ENCODE measurements at regions not wholly inside any gene's neighbourhood (a gene's known extent, or its start where the extent isn't known, plus 50 kb on each side); places are given as distances from the start of the nearest gene placed in this dataset.

GRCh38 chr6:111982681-111983080, 71.2 kb upstream of the CCN6 start:
- Mint-ChIP-seq H3K9me3 (no peaks in the 10 kb centered on the region; a peak in 1 of 5 replicates), H3K36me3 (ENCODE audit: insufficient read depth in 1 of 3, low read depth in 3 of 3) (peaks cover 0 to 4% (median 2%) of the 10 kb centered on the region in 3 experiments; a peak in 2 of 7 replicates), H3K4me1 (peaks cover 25% of the 10 kb centered on the region in 2 experiments), H3K4me3 (no peak overlapping the region), H3K27me3 (ENCODE audit: low read depth) (peaks cover 14% of the 10 kb centered on the region), H3K27ac (peak overlapping the region in 1 of 3 experiments; percentile 41; a peak in 1 of 7 replicates)
- H3K14ac ChIP-seq (ENCODE audit: insufficient read depth, low read length) = no peak overlapping the region
- peaks cover 9% of the 10 kb centered on the region; the same call in 1 of the 2 replicates for H3K4me1 ChIP-seq (ENCODE audit: insufficient read depth, low read length)
- no peak overlapping the region for H3T11ph ChIP-seq (ENCODE audit: low read length)
- H3K18ac ChIP-seq (ENCODE audit: insufficient read length, low read depth, low read length) = no peak overlapping the region
- WGBS (ENCODE audit: extremely low coverage, insufficient read length, low lambda C conversion rate) = no CpG with 5 or more reads among the region's 1 CpG
- H4K20me1 ChIP-seq (ENCODE audit: control insufficient read depth, insufficient read depth, insufficient read length) = no peaks in the 10 kb centered on the region
- TF ChIP-seq CTCF (conservative IDR thresholded peaks at IDR 0.05) = no peak
- H3K4ac ChIP-seq (ENCODE audit: low read depth, low read length) = no peak overlapping the region
- no peak overlapping the region for H3K23ac ChIP-seq (ENCODE audit: insufficient read length, low read depth, low read length)
- no peaks in the 10 kb centered on the region for H3K23me2 ChIP-seq (ENCODE audit: insufficient read length, low read depth, low read length, poor library complexity, severe bottlenecking)
- no peak overlapping the region for H4K5ac ChIP-seq (ENCODE audit: insufficient read length, low read depth, low read length)
- H3K79me1 ChIP-seq (ENCODE audit: insufficient read depth, low read depth, low read length, poor library complexity, severe bottlenecking) = no peaks in the 10 kb centered on the region
- H3K56ac ChIP-seq (ENCODE audit: insufficient read length, low read depth, low read length) = no peak overlapping the region
- no peaks in the 10 kb centered on the region for H3K9me3 ChIP-seq (ENCODE audit: control insufficient read depth, low read depth, low read length)
- no peak overlapping the region for H3K4me2 ChIP-seq (ENCODE audit: insufficient read depth, insufficient read length, low read length)
- no peaks in the 10 kb centered on the region for H3K79me2 ChIP-seq (ENCODE audit: insufficient read depth, low read length)
- H2AK5ac ChIP-seq (ENCODE audit: insufficient read length, low read length) = no peak overlapping the region
- H3K27ac ChIP-seq (ENCODE audit: insufficient read length, low read depth, low read length) = no peak overlapping the region
- H2BK120ac ChIP-seq (ENCODE audit: low read depth, low read length, poor library complexity, severe bottlenecking) = no peak overlapping the region
- no peak overlapping the region for H2BK12ac ChIP-seq (ENCODE audit: insufficient read length, low read depth, low read length)
- H3K9ac ChIP-seq (ENCODE audit: extremely low read depth, insufficient read length, low read length) = no peak overlapping the region
- no peak overlapping the region for H2BK20ac ChIP-seq (ENCODE audit: low read depth, low read length, poor library complexity, severe bottlenecking)
- H4K8ac ChIP-seq (replicated peaks; ENCODE audit: insufficient read length, low read depth, low read length) = no peak overlapping the region
- H4K91ac ChIP-seq (ENCODE audit: insufficient read length, low read depth, low read length) = no peak overlapping the region
- H2AFZ ChIP-seq (ENCODE audit: low read length) = no peak overlapping the region
- H3K27me3 ChIP-seq (ENCODE audit: insufficient read depth, low read length) = no peaks in the 10 kb centered on the region
- H2BK15ac ChIP-seq (ENCODE audit: low read depth, low read length) = no peak overlapping the region
- H2BK5ac ChIP-seq (ENCODE audit: insufficient read length, low read length) = no peak overlapping the region
- no peak for DNase-seq

Data from H9 (cell line).